HepG2 (cell line): ENCODE measurements at regions not wholly inside any gene's neighbourhood (a gene's known extent, or its start where the extent isn't known, plus 50 kb on each side); places are given as distances from the start of the nearest gene placed in this dataset.

Source experiments
- ATAC-seq: fragments of 200-7000 bp; cut with Tn5 transposase; 3 replicates; pipeline ENCODE4 v1.9.1; 2020; ENCODE audit warnings: mild to moderate bottlenecking, moderate library complexity
- BruUV-seq: library from RNA; stranded (reverse); fragments of 400-500 nt; replicated peaks from 2 replicates; lab custom pipeline; 2021; lab: Mats Ljungman, UMichigan
- CTCF ChIA-PET: fragments of 300-600 bp; formaldehyde crosslinking; extraction: SDS; loops from one replicate; lab custom pipeline; 2021; ENCODE audit warnings: low total read pairs, inconsistent platforms, low intra/inter-chr PET ratio; lab: Yijun Ruan, JAX
- POLR2A ChIA-PET: fragments of 350-600 bp; sonication (Branson Sonifier 250); formaldehyde crosslinking; loops from one replicate; lab custom pipeline; 2020; ENCODE audit warnings: antibody characterized with exemption, inconsistent platforms; lab: Yijun Ruan, JAX
- DNase-seq: peaks from one replicate; pipeline ENCODE4 v3.0.0-alpha.2; 2015; ENCODE audit warnings: low spot score
- FAIRE-seq: peaks from 3 replicates; lab custom pipeline; 2011; peaks lifted over from hg19 to GRCh38; lab: Jason Lieb, UNC
- H2AFZ ChIP-seq: one replicate; pipeline ENCODE4 v1.6.1; 2011; ENCODE audit warnings: low read length, inconsistent platforms
- H3K27ac ChIP-seq: fragments of 300-600 bp; 3 replicates; pipeline ENCODE4 v1.8.0; 2011; ENCODE audit warnings: mixed run types, mild to moderate bottlenecking, mixed read lengths, low read length, inconsistent platforms; ENCODE audit not compliant: insufficient read depth; ENCODE audit errors: extremely low read length
- H3K27me3 ChIP-seq, 2 experiments: fragments of 200-600 bp in 1 of 2; 2 replicates in 1 of 2; 3 replicates in 1 of 2; pipeline versions ENCODE4 v1.6.0 to v1.8.0; 2011; ENCODE audit warnings: low read length in 2 of 2, mild to moderate bottlenecking in 2 of 2, moderate library complexity in 2 of 2, inconsistent platforms in 1 of 2; ENCODE audit not compliant: insufficient read depth in 2 of 2, control insufficient read depth in 1 of 2
- H3K36me3 ChIP-seq, 2 experiments: fragments of 200-600 bp in 1 of 2; replicated peaks in 1 of 2; 2 replicates in 1 of 2; 3 replicates in 1 of 2; pipeline versions ENCODE4 v1.5.1 to v1.8.0; 2011; ENCODE audit warnings: low read length in 2 of 2, inconsistent platforms in 1 of 2; ENCODE audit not compliant: insufficient read depth in 2 of 2, control insufficient read depth in 1 of 2
- H3K4me1 ChIP-seq: 2 replicates; pipeline ENCODE4 v1.5.1; 2012; ENCODE audit warnings: low read length, inconsistent platforms; ENCODE audit not compliant: insufficient read depth
- H3K4me2 ChIP-seq: 2 replicates; pipeline ENCODE4 v1.6.0; 2011; ENCODE audit warnings: low read depth, low read length, inconsistent platforms
- H3K4me3 ChIP-seq, 3 experiments: fragments of 200-600 bp in 1 of 3; sonication (generic), shearing (Covaris generic) in 1 of 3; replicated peaks in 1 of 3; 2 replicates each; pipeline ENCODE4 v1.5.1; 2011 to 2016; ENCODE audit warnings: low read length in 3 of 3, inconsistent platforms in 2 of 3, low read depth in 2 of 3, mild to moderate bottlenecking in 2 of 3, control low read depth in 1 of 3, mixed read lengths in 1 of 3; ENCODE audit not compliant: insufficient read depth in 1 of 3
- H3K79me2 ChIP-seq: one replicate; pipeline ENCODE4 v1.6.1; 2011; ENCODE audit warnings: low read length, inconsistent platforms; ENCODE audit not compliant: insufficient read depth
- H3K9ac ChIP-seq: 2 replicates; pipeline ENCODE4 v1.6.0; 2011; ENCODE audit warnings: mild to moderate bottlenecking, low read depth, low read length, inconsistent platforms; ENCODE audit not compliant: insufficient read depth
- H3K9me3 ChIP-seq: 2 replicates; pipeline ENCODE4 v1.5.1; 2012; ENCODE audit warnings: mild to moderate bottlenecking, low read length
- H4K20me1 ChIP-seq: 2 replicates; pipeline ENCODE4 v1.6.0; 2011; ENCODE audit warnings: inconsistent platforms, mild to moderate bottlenecking, low read length, moderate library complexity; ENCODE audit not compliant: insufficient read depth
- BORCS8-MEF2B ChIP-seq: sonication (generic); formaldehyde crosslinking; IDR thresholded peaks from 2 replicates; pipeline ENCODE4 v1.8.0; 2022; ENCODE audit warnings: mild to moderate bottlenecking, missing genetic modification reagents
- GABPA ChIP-seq, 2 experiments: IDR thresholded peaks; 2 replicates each; pipeline ENCODE4 v1.6.1; 2011 to 2016; ENCODE audit warnings: low read depth in 2 of 2, low read length in 1 of 2, missing biosample characterization in 1 of 2, missing genetic modification characterization in 1 of 2
- KMT2B ChIP-seq: IDR thresholded peaks from 2 replicates; pipeline ENCODE4 v1.6.1; 2016; ENCODE audit warnings: missing genetic modification reagents, missing compliant biosample characterization
- POLR2G ChIP-seq: fragments of 200-400 bp; formaldehyde crosslinking; IDR thresholded peaks from 2 replicates; pipeline ENCODE4 v1.6.1; 2018; ENCODE audit warnings: mild to moderate bottlenecking, low read depth, low read length, moderate library complexity
- PRPF4 ChIP-seq: fragments of 200-400 bp; formaldehyde crosslinking; IDR thresholded peaks from 2 replicates; pipeline ENCODE4 v1.6.1; 2016; ENCODE audit warnings: low read length, low read depth; ENCODE audit not compliant: poor library complexity, severe bottlenecking
- RXRA ChIP-seq: sonication (generic); formaldehyde crosslinking; IDR thresholded peaks from 2 replicates; pipeline ENCODE4 v1.5.1; 2020; ENCODE audit warnings: missing genetic modification reagents
- SETDB1 ChIP-seq: sonication (generic); formaldehyde crosslinking; IDR thresholded peaks from 2 replicates; pipeline ENCODE4 v1.5.1; 2020; ENCODE audit warnings: missing genetic modification reagents, mild to moderate bottlenecking, borderline replicate concordance
- SNAI1 ChIP-seq: sonication (generic); formaldehyde crosslinking; IDR thresholded peaks from 2 replicates; pipeline ENCODE4 v1.5.0; 2020; ENCODE audit warnings: mild to moderate bottlenecking, missing genetic modification reagents, borderline replicate concordance
- TAF15 ChIP-seq: fragments of 200-400 bp; formaldehyde crosslinking; IDR thresholded peaks from one replicate; pipeline ENCODE4 v1.6.1; 2018; ENCODE audit warnings: mild to moderate bottlenecking, low read depth, low read length; ENCODE audit not compliant: poor library complexity, severe bottlenecking
- ZBTB21 ChIP-seq: sonication (generic); formaldehyde crosslinking; IDR thresholded peaks from 2 replicates; pipeline ENCODE4 v1.4.0; 2020; ENCODE audit warnings: missing genetic modification reagents
- ZNF431 ChIP-seq: sonication (generic); formaldehyde crosslinking; IDR thresholded peaks from 2 replicates; pipeline ENCODE4 v1.9.0; 2022; ENCODE audit warnings: missing genetic modification reagents, low read depth, mild to moderate bottlenecking, borderline replicate concordance
- ZNF451 ChIP-seq: sonication (generic); formaldehyde crosslinking; IDR thresholded peaks from 2 replicates; pipeline ENCODE4 v1.5.0; 2020; ENCODE audit warnings: mild to moderate bottlenecking, missing genetic modification reagents
- ZNF790 ChIP-seq: sonication (generic); formaldehyde crosslinking; IDR thresholded peaks from 2 replicates; pipeline ENCODE4 v1.8.0; 2022; ENCODE audit warnings: missing genetic modification reagents, mild to moderate bottlenecking, borderline replicate concordance
- WGBS: methylation state at CpG from one replicate; pipeline ENCODE4 v1.1.6; 2017; ENCODE audit warnings: low lambda C conversion rate; 5-methylcytosine and 5-hydroxymethylcytosine counted together
- in situ Hi-C: cut with HindIII; loops from 2 replicates; pipeline ENCODE4 v1.10.0; 2017; ENCODE audit warnings: low pct_unique_long_range_greater_than_20kb; ENCODE audit not compliant: extremely low pct_ligation_motif_present
- intact Hi-C: fragments of 100-400 bp; cut with micrococcal nuclease; formaldehyde crosslinking; loops from one replicate; pipeline ENCODE4 v1.10.0; 2022; ENCODE audit not compliant: unreplicated experiment
- TF ChIP-seq, protein P1 (sequence below): sonication (generic); formaldehyde crosslinking; IDR thresholded peaks from 2 replicates; pipeline ENCODE4 v1.4.0; 2020; ENCODE audit warnings: low read depth, mild to moderate bottlenecking, missing genetic modification reagents
- TF ChIP-seq, protein P2 (sequence below): sonication (generic); formaldehyde crosslinking; IDR thresholded peaks from 2 replicates; pipeline ENCODE4 v1.4.0; 2020; ENCODE audit warnings: missing genetic modification reagents, borderline replicate concordance
- TF ChIP-seq, protein P3 (sequence below): sonication (generic); formaldehyde crosslinking; IDR thresholded peaks from 2 replicates; pipeline ENCODE4 v1.4.0; 2020; ENCODE audit warnings: missing genetic modification reagents

DNA sequence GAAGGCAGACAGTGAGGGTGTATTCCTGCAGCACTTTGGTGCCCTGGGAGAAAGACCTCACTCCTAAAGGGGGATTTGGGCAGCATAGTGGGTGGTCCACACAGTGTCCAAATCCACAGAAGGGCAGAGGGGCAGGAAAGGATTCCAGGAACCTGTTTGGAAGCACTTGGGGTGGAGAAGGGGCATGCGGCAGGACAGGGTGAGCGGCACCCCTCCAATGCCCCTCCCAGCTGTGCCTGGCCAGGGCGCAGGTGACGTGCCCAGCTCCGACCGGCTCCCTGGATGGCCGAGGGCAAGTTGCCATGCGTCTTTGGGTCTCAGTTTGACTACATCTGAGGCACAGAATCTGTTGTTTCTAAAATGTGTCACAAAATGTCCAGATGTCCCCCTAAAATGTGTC, 66.5 kb upstream of the HMX1 start:
- H3K27ac ChIP-seq = no peak overlapping the region
- DNase-seq (no peak), ATAC-seq (no peak), FAIRE-seq (no peak)
- no peak overlapping the region for H3K4me3 ChIP-seq
- ChIA-PET CTCF (no interaction called here), POLR2A (no interaction called here)
- H3K79me2 ChIP-seq = no peaks in the 10 kb centered on the region
- BruUV-seq = no TSS peak
- no peak overlapping the region for H2AFZ ChIP-seq
- no peaks in the 10 kb centered on the region for H3K36me3 ChIP-seq
- H3K9ac ChIP-seq = no peak overlapping the region
- peaks cover 3% of the 10 kb centered on the region in 2 experiments; a peak in 3 of 5 replicates for H3K27me3 ChIP-seq
- 0 out of 2 replicates have a peak, but pooled peaks cover 3% of the 10 kb centered on the region for H3K9me3 ChIP-seq
- no peak for TF ChIP-seq POLR2G
- no peak for TF ChIP-seq PRPF4
- no peak for TF ChIP-seq ZNF431 (CRISPR knock-in tag)
- TF ChIP-seq SETDB1 (CRISPR knock-in tag) = no peak
- no peak for TF ChIP-seq SNAI1 (CRISPR knock-in tag)
- TF ChIP-seq BORCS8-MEF2B = no peak
- TF ChIP-seq, protein P1, sequence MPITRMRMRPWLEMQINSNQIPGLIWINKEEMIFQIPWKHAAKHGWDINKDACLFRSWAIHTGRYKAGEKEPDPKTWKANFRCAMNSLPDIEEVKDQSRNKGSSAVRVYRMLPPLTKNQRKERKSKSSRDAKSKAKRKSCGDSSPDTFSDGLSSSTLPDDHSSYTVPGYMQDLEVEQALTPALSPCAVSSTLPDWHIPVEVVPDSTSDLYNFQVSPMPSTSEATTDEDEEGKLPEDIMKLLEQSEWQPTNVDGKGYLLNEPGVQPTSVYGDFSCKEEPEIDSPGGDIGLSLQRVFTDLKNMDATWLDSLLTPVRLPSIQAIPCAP (CRISPR knock-in tag) = no peak
- no peak for TF ChIP-seq ZNF790
- no peak for TF ChIP-seq ZBTB21 (CRISPR knock-in tag)
- TF ChIP-seq GABPA (IDR thresholded peaks at IDR 0.05; ENCODE audit: low read depth, low read length) = no peak
- TF ChIP-seq GABPA (CRISPR knock-in tag; IDR thresholded peaks at IDR 0.05; ENCODE audit: low read depth) = no peak
- TF ChIP-seq, protein P2, sequence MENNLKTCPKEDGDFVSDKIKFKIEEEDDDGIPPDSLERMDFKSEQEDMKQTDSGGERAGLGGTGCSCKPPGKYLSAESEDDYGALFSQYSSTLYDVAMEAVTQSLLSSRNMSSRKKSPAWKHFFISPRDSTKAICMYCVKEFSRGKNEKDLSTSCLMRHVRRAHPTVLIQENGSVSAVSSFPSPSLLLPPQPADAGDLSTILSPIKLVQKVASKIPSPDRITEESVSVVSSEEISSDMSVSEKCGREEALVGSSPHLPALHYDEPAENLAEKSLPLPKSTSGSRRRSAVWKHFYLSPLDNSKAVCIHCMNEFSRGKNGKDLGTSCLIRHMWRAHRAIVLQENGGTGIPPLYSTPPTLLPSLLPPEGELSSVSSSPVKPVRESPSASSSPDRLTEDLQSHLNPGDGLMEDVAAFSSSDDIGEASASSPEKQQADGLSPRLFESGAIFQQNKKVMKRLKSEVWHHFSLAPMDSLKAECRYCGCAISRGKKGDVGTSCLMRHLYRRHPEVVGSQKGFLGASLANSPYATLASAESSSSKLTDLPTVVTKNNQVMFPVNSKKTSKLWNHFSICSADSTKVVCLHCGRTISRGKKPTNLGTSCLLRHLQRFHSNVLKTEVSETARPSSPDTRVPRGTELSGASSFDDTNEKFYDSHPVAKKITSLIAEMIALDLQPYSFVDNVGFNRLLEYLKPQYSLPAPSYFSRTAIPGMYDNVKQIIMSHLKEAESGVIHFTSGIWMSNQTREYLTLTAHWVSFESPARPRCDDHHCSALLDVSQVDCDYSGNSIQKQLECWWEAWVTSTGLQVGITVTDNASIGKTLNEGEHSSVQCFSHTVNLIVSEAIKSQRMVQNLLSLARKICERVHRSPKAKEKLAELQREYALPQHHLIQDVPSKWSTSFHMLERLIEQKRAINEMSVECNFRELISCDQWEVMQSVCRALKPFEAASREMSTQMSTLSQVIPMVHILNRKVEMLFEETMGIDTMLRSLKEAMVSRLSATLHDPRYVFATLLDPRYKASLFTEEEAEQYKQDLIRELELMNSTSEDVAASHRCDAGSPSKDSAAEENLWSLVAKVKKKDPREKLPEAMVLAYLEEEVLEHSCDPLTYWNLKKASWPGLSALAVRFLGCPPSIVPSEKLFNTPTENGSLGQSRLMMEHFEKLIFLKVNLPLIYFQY (CRISPR knock-in tag) = no peak
- TF ChIP-seq KMT2B (CRISPR knock-in tag) = no peak
- TF ChIP-seq ZNF451 = no peak
- no peak for TF ChIP-seq RXRA (CRISPR knock-in tag)
- TF ChIP-seq, protein P3, sequence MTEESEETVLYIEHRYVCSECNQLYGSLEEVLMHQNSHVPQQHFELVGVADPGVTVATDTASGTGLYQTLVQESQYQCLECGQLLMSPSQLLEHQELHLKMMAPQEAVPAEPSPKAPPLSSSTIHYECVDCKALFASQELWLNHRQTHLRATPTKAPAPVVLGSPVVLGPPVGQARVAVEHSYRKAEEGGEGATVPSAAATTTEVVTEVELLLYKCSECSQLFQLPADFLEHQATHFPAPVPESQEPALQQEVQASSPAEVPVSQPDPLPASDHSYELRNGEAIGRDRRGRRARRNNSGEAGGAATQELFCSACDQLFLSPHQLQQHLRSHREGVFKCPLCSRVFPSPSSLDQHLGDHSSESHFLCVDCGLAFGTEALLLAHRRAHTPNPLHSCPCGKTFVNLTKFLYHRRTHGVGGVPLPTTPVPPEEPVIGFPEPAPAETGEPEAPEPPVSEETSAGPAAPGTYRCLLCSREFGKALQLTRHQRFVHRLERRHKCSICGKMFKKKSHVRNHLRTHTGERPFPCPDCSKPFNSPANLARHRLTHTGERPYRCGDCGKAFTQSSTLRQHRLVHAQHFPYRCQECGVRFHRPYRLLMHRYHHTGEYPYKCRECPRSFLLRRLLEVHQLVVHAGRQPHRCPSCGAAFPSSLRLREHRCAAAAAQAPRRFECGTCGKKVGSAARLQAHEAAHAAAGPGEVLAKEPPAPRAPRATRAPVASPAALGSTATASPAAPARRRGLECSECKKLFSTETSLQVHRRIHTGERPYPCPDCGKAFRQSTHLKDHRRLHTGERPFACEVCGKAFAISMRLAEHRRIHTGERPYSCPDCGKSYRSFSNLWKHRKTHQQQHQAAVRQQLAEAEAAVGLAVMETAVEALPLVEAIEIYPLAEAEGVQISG (CRISPR knock-in tag) = no peak
- TF ChIP-seq TAF15 = no peak
- intact Hi-C loops = no loop called here
- no peaks in the 10 kb centered on the region for H4K20me1 ChIP-seq
- H3K4me2 ChIP-seq = no peak overlapping the region
- no CpG with 5 or more reads among the region's 8 CpGs for WGBS
- no peaks in the 10 kb centered on the region for H3K4me1 ChIP-seq
- in situ Hi-C loops = no loop called here
